HEK293T (cell line): ENCODE measurements at regions not wholly inside any gene's neighbourhood (a gene's known extent, or its start where the extent isn't known, plus 50 kb on each side); places are given as distances from the start of the nearest gene placed in this dataset.
"Not testable (repeated sequence)": the region's sequence is repeated elsewhere in the genome, so short reads cannot be mapped to it uniquely, and the experiment has no call there.

Experiments
- CTCF ChIA-PET: fragments of 350-600 bp; formaldehyde crosslinking; extraction: SDS; loops from one replicate; lab custom pipeline; 2021; ENCODE audit warnings: antibody characterized with exemption, inconsistent platforms; lab: Yijun Ruan, JAX
- POLR2A ChIA-PET: fragments of 350-600 bp; formaldehyde crosslinking; extraction: SDS; loops from one replicate; lab custom pipeline; 2020; ENCODE audit warnings: antibody characterized with exemption, inconsistent platforms; lab: Yijun Ruan, JAX
- DNase-seq: peaks from one replicate; pipeline ENCODE4 v3.0.0; 2012; ENCODE audit warnings: mixed read lengths; ENCODE audit errors: extremely low spot score

- DNase-seq, POLR2A ChIA-PET, CTCF ChIA-PET: not testable (repeated sequence)
Observed at GRCh38 chr15:30688684-30689083, 62.8 kb downstream of the ARHGAP11B start.

- CTCF ChIA-PET, DNase-seq, POLR2A ChIA-PET: not testable (repeated sequence)
Observed at GRCh38 chr15:30690153-30690552, 64.2 kb downstream of the ARHGAP11B start.

GRCh38 chr15:30695811-30696210, 69.9 kb downstream of the ARHGAP11B start:
- DNase-seq, POLR2A ChIA-PET, CTCF ChIA-PET: not testable (repeated sequence)

- POLR2A ChIA-PET, DNase-seq, CTCF ChIA-PET: not testable (repeated sequence)
Observed at GRCh38 chr15:30696439-30697314, 70.7 kb downstream of the ARHGAP11B start.

GRCh38 chr15:30697315-30697685, 71.4 kb downstream of the ARHGAP11B start:
- DNase-seq, POLR2A ChIA-PET, CTCF ChIA-PET: not testable (repeated sequence)

GRCh38 chr15:30700006-30700597, 74.2 kb downstream of the ARHGAP11B start:
- POLR2A ChIA-PET, DNase-seq, CTCF ChIA-PET: not testable (repeated sequence)

GRCh38 chr15:30707976-30708685, 82.2 kb downstream of the ARHGAP11B start:
- CTCF ChIA-PET, POLR2A ChIA-PET, DNase-seq: not testable (repeated sequence)

GRCh38 chr15:30708809-30709208, 82.9 kb downstream of the ARHGAP11B start:
- POLR2A ChIA-PET, CTCF ChIA-PET, DNase-seq: not testable (repeated sequence)

GRCh38 chr15:30718038-30718643, 92.2 kb downstream of the ARHGAP11B start:
- POLR2A ChIA-PET, DNase-seq, CTCF ChIA-PET: not testable (repeated sequence)

- POLR2A ChIA-PET, DNase-seq, CTCF ChIA-PET: not testable (repeated sequence)
Observed at GRCh38 chr15:30719363-30719762, 93.4 kb downstream of the ARHGAP11B start.

- POLR2A ChIA-PET, CTCF ChIA-PET, DNase-seq: not testable (repeated sequence)
Observed at GRCh38 chr15:30720825-30721224, 94.9 kb downstream of the ARHGAP11B start.

GRCh38 chr15:30721529-30721928, 95.6 kb downstream of the ARHGAP11B start:
- CTCF ChIA-PET, POLR2A ChIA-PET, DNase-seq: not testable (repeated sequence)

GRCh38 chr15:30723540-30724175, 97.7 kb downstream of the ARHGAP11B start:
- POLR2A ChIA-PET, CTCF ChIA-PET, DNase-seq: not testable (repeated sequence)

GRCh38 chr15:30729880-30730590, 104.1 kb downstream of the ARHGAP11B start:
- CTCF ChIA-PET, POLR2A ChIA-PET, DNase-seq: not testable (repeated sequence)

GRCh38 chr15:30730633-30731032, 104.7 kb downstream of the ARHGAP11B start:
- DNase-seq, CTCF ChIA-PET, POLR2A ChIA-PET: not testable (repeated sequence)

GRCh38 chr15:30732100-30732499, 106.2 kb downstream of the ARHGAP11B start:
- DNase-seq, POLR2A ChIA-PET, CTCF ChIA-PET: not testable (repeated sequence)

- POLR2A ChIA-PET, CTCF ChIA-PET, DNase-seq: not testable (repeated sequence)
Observed at GRCh38 chr15:30735884-30736564, 110.1 kb downstream of the ARHGAP11B start.
